ENCODE measurements at regions not wholly inside any gene's neighbourhood (a gene's known extent, or its start where the extent isn't known, plus 50 kb on each side); places are given as distances from the start of the nearest gene placed in this dataset.

DNA sequence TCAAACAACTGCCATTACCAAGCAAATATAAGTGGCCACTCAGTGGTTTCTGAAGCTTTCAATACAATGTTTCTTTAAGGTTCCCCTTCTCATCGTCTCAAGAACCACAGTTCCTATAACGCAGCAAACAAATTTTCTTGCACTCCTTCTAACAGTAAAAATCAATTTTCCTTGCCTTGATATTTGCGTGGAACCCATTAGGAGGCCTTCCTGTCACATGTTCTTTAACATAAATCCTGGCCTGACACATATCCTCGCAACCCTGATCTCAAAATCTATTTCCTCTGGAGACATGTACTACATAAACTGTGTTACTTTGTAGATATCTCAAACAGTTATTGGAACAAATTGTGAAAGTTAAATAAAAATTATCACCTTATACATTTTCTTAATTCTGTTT is 65.9 kb upstream of the MANEA start:
- Mint-ChIP-seq H3K4me1 (no peaks in the 10 kb centered on the region), H3K27ac (no peak overlapping the region), H3K9me3 (no peaks in the 10 kb centered on the region), H3K36me3 (ENCODE audit: low read depth) (no peaks in the 10 kb centered on the region), H3K27me3 (ENCODE audit: low read depth, poor library complexity) (peaks cover 4% of the 10 kb centered on the region), H3K4me3 (no peak overlapping the region)
- DNase-seq = no peak
- TF ChIP-seq, protein P1, sequence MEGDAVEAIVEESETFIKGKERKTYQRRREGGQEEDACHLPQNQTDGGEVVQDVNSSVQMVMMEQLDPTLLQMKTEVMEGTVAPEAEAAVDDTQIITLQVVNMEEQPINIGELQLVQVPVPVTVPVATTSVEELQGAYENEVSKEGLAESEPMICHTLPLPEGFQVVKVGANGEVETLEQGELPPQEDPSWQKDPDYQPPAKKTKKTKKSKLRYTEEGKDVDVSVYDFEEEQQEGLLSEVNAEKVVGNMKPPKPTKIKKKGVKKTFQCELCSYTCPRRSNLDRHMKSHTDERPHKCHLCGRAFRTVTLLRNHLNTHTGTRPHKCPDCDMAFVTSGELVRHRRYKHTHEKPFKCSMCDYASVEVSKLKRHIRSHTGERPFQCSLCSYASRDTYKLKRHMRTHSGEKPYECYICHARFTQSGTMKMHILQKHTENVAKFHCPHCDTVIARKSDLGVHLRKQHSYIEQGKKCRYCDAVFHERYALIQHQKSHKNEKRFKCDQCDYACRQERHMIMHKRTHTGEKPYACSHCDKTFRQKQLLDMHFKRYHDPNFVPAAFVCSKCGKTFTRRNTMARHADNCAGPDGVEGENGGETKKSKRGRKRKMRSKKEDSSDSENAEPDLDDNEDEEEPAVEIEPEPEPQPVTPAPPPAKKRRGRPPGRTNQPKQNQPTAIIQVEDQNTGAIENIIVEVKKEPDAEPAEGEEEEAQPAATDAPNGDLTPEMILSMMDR (IDR thresholded peaks at IDR 0.05) = no peak

DNA sequence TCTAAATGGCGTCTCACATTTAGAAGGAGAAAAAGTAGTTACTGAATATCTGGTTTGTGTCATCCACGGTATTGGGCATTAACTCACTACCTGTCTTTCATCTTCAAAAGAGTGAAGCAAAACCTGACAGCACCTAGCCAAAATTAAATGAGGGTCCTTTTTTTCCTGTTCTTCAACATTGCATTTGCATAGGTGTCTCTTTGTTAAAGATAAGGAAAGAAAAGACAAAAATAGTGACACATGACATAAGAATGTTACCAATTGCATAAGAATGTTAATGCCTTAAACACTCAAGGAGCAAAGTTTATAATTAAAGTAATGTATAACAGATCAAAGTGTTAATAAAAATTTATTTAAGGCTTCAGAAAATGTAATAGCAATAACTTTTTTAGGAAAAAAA is 61.4 kb upstream of the MANEA start:
- Mint-ChIP-seq H3K36me3 (ENCODE audit: low read depth) (no peaks in the 10 kb centered on the region), H3K4me1 (no peaks in the 10 kb centered on the region), H3K27me3 (ENCODE audit: low read depth, poor library complexity) (peaks cover 3% of the 10 kb centered on the region), H3K4me3 (no peak overlapping the region), H3K9me3 (no peaks in the 10 kb centered on the region), H3K27ac (no peak overlapping the region)
- TF ChIP-seq, protein P1 (IDR thresholded peaks at IDR 0.05) = no peak
- DNase-seq = no peak

DNA sequence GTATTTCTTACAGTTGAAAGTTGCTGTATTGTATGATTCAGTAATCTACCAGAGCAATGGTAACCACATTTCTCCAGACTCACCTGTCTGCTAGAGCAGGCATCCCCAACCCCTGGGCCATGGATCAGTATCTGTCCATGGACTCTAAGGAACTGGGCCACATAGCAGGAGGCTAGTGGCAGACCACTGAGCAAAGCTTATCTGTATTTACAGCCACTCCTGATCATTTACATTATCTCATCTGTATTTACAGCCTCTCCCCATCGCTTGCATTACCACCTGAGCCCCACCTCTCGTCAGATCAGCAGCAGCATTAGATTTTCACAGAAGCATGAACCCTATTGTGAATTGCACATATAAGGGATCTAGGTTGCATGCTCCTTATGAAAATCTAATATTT is 60.3 kb upstream of the MANEA start:
- DNase-seq = no peak
- Mint-ChIP-seq H3K4me3 (no peak overlapping the region), H3K27me3 (ENCODE audit: low read depth, poor library complexity) (peaks cover 3% of the 10 kb centered on the region), H3K4me1 (no peaks in the 10 kb centered on the region), H3K27ac (no peak overlapping the region), H3K36me3 (ENCODE audit: low read depth) (no peaks in the 10 kb centered on the region), H3K9me3 (no peaks in the 10 kb centered on the region)
- TF ChIP-seq, protein P1 (IDR thresholded peaks at IDR 0.05) = no peak

DNA sequence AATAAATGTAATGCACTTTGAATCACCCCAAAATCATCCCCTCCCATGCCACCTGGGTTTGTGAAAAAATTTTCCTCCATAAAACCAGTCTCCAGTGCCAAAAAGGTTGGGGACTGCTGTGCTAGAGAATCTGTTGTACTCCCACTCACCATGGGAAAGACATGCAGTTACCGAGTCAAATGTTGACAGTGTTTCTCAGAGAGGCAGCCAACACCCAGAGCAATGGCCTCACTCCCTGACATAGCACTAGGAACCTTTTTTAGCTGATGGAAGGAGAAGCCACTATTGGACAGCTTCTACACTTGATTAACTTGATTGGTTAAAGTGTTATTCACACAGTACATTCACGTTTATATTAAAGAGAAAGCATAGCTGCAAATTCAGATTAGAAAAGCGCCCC is 59.8 kb upstream of the MANEA start:
- TF ChIP-seq, protein P1 (IDR thresholded peaks at IDR 0.05) = no peak
- no peak for DNase-seq
- H3K4me3 Mint-ChIP-seq = no peak overlapping the region
- no peaks in the 10 kb centered on the region for H3K36me3 Mint-ChIP-seq (ENCODE audit: low read depth)
- no peak overlapping the region for H3K27ac Mint-ChIP-seq
- H3K4me1 Mint-ChIP-seq = no peaks in the 10 kb centered on the region
- no peaks in the 10 kb centered on the region for H3K9me3 Mint-ChIP-seq
- H3K27me3 Mint-ChIP-seq (ENCODE audit: low read depth, poor library complexity) = peaks cover 3% of the 10 kb centered on the region

DNA sequence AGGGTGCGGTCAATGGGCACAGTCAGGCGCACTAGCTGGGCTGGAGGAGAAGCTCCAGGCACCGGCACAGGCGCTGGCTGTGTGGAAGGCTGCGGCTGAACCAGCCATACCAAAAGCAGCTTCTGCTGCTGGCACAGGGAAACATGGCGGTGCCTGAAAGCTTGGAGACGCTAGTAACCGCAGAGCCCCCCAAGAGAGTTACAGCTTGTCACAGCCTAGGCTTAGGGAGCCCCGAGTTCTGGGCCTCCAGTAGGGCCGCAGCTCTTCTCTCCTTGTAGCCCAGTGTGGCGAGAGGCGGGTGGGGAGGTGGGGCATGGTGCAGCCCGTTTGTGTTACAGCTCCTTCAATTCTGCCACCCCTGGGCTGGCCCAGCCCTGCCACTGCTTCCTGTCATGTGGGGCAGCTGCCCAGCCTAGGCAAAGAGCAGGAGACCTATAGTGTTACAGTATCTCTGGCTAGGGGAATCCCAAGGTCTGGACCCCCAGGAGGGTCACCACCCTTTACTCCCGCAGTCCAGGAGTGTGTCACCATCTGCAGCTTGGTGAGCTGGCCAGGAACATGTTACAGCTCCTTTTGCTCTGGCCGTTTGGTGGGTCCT is 58.6 kb upstream of the MANEA start:
- DNase-seq = no peak
- H3K27me3 Mint-ChIP-seq (ENCODE audit: low read depth, poor library complexity) = peaks cover 3% of the 10 kb centered on the region
- no peaks in the 10 kb centered on the region for H3K9me3 Mint-ChIP-seq
- no peak overlapping the region for H3K4me3 Mint-ChIP-seq
- no peaks in the 10 kb centered on the region for H3K4me1 Mint-ChIP-seq
- no peaks in the 10 kb centered on the region for H3K36me3 Mint-ChIP-seq (ENCODE audit: low read depth)
- TF ChIP-seq, protein P1 (IDR thresholded peaks at IDR 0.05) = no peak
- H3K27ac Mint-ChIP-seq = no peak overlapping the region

DNA sequence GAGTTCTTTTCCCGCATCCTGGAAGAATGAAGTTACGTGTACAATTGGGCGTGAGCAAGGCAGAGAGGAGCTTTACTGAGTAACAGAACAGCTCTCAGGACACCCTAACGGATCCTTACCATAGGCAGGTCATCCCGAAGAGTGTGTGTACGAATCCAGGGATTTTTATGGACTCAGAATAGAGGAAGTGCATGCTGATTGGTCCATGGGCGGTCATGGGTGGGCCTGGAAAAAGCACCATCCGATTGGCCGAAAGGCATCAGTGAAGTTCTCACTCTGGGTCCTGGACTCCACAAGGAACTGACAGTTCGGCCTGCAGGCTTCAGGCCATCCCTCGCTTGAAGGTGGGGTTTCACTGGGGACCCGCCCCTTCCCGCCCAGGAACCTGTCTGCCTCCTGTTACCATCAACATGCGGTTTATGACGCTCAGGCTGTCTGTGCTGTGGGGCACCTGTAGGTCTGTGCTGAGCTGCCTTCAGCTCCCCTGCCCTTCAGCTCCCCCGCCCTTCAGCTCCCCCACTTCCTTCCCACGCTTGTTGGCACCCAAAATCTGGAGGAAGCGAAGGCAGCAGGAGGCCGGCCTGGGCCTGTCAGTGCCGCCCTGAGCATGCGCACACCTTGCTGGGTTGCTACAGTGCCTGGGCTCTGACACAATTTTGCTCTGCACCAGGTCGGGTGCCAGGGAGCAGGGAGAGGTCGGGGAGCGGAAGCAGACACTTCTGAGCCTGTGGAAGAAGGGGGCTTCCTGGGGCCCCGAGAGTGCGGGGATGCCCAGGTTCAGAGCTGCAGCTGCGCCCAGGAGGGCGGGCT is 57.9 kb upstream of the MANEA start:
- Mint-ChIP-seq H3K9me3 (no peaks in the 10 kb centered on the region), H3K27ac (no peak overlapping the region), H3K27me3 (ENCODE audit: low read depth, poor library complexity) (peaks cover 3% of the 10 kb centered on the region), H3K36me3 (ENCODE audit: low read depth) (no peaks in the 10 kb centered on the region), H3K4me3 (no peak overlapping the region), H3K4me1 (no peaks in the 10 kb centered on the region)
- no peak for DNase-seq
- TF ChIP-seq, protein P1 (IDR thresholded peaks at IDR 0.05) = no peak
